ENCODE measurements at regions not wholly inside any gene's neighbourhood (a gene's known extent, or its start where the extent isn't known, plus 50 kb on each side); places are given as distances from the start of the nearest gene placed in this dataset.

DNA sequence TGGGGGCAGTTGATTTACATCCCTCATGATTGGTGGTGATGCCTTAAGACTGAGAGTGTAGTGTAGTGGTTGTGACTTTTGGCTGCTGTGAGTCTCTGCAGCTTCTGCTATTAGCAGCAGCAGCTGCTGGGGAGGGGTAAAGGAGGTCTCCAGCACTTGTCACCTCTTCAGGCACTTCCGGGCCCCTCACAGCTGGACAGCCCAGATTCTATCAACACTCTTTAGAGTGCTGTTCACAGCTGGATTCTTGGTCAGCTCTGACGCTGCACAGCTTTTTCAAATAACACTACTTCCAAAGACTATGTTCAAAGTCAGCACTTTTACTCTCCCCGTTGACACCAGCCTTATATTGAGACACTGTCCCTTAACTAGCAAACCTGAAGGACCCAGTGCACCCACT, 396.0 kb downstream of the MEIS1 start:
- ATAC-seq (no peak), DNase-seq (ENCODE audit: missing footprints) (peak; percentile 50)
- intact Hi-C loops (cut with DNase I), result no loop called here

GRCh38 chr2:66832646-66833435, 397.9 kb downstream of the MEIS1 start:
- no peak for ATAC-seq
- intact Hi-C loops (cut with DNase I), result no loop called here

GRCh38 chr2:66834859-66835258, 399.9 kb downstream of the MEIS1 start:
- DNase-seq (ENCODE audit: missing footprints) (no peak), ATAC-seq (no peak)
- intact Hi-C loops (cut with DNase I), result no loop called here

More at GRCh38 chr2:66832646-66833435, 397.9 kb downstream of the MEIS1 start:
- DNase-seq (ENCODE audit: missing footprints), result no peak

DNA sequence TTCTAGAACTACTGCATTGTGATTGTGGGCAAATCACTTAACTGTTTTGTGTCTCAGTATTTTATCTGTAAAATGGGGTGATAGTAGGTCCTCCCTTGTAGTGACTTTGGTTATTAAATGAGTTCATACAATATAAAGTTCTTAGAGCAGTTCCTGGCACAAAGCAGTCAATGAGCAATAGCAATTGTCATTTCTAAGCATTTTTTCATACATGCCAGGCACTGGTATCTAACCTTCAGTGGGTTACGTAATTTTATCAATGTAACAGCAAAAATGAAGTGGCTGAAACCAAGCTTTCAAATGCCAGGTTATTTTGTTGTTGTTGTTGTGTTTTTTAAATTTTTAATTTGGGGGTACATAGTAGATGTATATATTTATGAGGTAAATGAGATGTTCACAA, 401.9 kb downstream of the MEIS1 start:
- no peak for ATAC-seq

DNA sequence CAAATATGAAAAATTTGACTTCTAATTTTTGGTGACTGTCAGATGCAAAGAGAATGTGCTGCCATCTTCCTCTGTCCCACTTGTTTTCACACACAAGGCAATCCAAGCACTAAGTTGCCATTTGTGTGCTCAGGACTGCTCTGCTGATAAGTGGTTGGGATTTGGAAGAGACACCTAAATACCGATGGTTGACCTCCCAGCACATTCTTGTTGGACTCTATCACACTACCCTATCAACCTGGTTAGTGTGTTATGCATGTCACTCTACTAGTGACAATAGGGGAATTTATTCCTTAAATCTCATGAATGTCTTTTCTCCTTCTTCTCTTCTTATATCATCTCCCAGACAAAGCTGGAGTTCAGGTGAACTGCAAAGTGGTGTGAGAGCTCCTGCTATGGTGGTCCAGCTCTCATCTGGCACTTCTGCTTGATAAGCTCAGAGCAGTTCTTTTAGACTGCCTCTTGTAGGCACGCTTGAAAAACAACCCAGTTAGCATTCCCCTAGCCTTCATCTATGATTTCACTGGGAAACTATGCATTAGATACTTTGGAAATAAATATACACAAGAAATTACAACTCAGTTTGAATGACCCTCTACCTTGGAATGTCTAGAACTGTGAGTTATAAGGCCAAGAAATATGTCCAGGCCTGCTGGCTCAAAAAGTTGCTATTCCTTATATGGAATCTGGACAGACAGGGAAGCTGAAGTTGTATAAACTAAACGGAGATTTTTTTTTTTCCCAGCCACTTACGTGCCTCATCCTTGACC, 404.8 kb downstream of the MEIS1 start:
- ATAC-seq (no peak), DNase-seq (ENCODE audit: missing footprints) (no peak)
- intact Hi-C loops (cut with DNase I), result no loop called here

More for the DNA sequence above, 401.9 kb downstream of the MEIS1 start:
- DNase-seq (ENCODE audit: missing footprints), result no peak
- intact Hi-C loops (cut with DNase I), result no loop called here

GRCh38 chr2:66840321-66841002, 405.5 kb downstream of the MEIS1 start:
- intact Hi-C loops (cut with DNase I), result no loop called here
- DNase-seq (ENCODE audit: missing footprints) (no peak), ATAC-seq (no peak)

DNA sequence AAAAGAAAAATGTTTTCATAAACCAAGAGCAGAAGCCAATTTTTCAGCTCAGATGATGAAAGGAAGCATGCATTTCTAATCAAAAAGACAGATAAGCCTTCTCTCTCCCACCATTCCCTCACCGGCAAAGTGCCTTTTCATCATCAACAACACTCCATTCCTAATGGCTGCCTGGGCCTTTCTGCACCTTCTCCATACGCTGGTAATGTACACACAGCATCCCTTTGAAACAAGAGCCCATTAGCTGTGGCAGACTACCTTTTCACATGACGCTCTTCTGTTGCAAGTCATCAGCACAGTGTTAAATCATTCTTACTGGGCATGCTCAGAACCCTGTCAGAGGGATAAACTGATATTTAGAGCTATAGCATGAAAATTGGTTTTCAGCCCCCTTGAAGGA, 408.9 kb downstream of the MEIS1 start:
- no peak for DNase-seq (ENCODE audit: missing footprints)
- intact Hi-C loops (cut with DNase I), result no loop called here
- no peak for ATAC-seq

DNA sequence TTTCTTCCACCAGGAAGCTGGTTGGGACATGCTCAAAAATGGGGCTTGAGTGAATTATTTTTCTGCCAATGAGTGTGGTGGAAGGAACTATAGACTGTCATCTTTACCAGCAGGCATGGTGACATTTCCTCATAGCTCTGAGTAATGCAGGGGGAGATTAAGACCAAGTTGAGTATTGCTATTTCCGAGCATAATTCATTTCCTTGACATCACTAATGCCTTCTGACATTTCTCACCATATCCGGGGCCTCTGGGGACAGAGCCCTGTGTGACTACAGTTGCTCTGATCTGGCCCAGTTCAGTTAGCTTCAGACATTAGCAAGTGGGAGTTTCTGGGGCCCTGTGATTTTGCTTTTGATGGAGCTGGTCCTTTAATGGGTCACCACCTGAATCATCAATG, 410.4 kb downstream of the MEIS1 start:
- no peak for DNase-seq (ENCODE audit: missing footprints)
- intact Hi-C loops (cut with DNase I), result loop anchor here (5.0 kb wide), 1 partner anchor 408 kb away; the partner anchor contains the start of gene MEIS1
- no peak for ATAC-seq

- intact Hi-C loops (cut with DNase I), result loop anchor here (5.0 kb wide), 1 partner anchor 410 kb away; the partner anchor contains the start of gene MEIS1
- ATAC-seq, result no peak
- no peak for DNase-seq (ENCODE audit: missing footprints)
Observed at GRCh38 chr2:66846887-66847286, 412.0 kb downstream of the MEIS1 start.

DNA sequence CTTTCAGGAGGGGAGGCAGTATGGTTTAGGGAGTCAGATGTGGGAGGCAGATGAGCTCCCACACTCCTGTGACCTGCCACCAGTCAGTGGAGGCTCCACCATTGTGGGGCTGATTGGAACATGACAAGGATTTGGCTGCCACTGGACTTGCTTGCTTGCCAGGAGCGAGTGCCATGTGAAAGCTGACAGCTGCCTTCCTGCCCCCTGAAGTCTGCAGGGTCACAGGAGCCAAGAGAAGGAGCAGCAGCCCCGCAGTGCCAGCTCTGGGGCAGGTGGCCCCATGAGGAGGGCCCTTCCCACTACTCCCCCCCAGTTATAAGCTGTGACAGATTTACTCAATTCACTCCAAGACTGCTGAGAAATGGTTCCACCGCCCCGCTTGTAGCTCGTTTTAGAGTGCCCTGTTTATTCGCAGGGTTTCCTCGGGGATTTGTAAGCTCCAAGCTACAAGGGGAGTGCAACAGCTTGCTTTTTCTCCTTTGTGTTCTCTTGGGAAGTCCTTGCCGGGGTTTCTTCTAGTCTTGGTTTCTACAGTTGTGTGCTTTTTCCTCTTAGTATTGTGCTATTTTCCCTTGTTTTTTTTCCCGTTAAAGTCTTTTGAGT, 414.3 kb downstream of the MEIS1 start:
- peak; percentile 72 for DNase-seq (ENCODE audit: missing footprints)
- peak; percentile 90 for ATAC-seq
- intact Hi-C loops (cut with DNase I), result loop anchor here (5.0 kb wide), 1 partner anchor 412 kb away; the partner anchor contains the start of gene MEIS1

- peak; percentile 84 for ATAC-seq
Observed at GRCh38 chr2:66850376-66850775, 415.5 kb downstream of the MEIS1 start.

GRCh38 chr2:66851449-66851872, 416.5 kb downstream of the MEIS1 start:
- no peak for ATAC-seq
- no peak for DNase-seq (ENCODE audit: missing footprints)
- intact Hi-C loops (cut with DNase I), result no loop called here

More at GRCh38 chr2:66850376-66850775, 415.5 kb downstream of the MEIS1 start:
- intact Hi-C loops (cut with DNase I), result no loop called here
- peak; percentile 48 for DNase-seq (ENCODE audit: missing footprints)

- DNase-seq (ENCODE audit: missing footprints) (no peak), ATAC-seq (no peak)
- intact Hi-C loops (cut with DNase I), result no loop called here
Observed at GRCh38 chr2:66852953-66853352, 418.0 kb downstream of the MEIS1 start.

DNA sequence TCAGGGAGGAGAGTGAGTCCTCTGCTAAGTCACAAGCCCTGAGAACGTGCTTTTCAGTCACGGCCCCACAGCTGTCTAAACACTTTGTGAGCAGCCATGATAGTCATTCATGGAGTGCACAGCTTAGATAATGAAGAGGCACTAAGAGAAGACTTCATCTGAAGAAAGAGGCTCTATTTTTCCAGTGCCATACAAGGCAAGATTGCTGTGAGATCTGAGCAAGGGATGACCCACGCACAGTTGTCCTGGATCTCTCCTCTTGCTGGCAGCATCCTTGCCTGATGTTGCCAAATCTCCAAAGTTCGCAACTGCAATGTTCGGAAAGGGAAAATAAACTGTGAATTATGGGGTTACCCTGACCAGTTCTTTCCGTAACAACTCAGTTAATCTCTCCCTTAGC, 418.7 kb downstream of the MEIS1 start:
- intact Hi-C loops (cut with DNase I), result no loop called here
- DNase-seq (ENCODE audit: missing footprints) (no peak), ATAC-seq (no peak)

- no peak for DNase-seq (ENCODE audit: missing footprints)
- intact Hi-C loops (cut with DNase I), result no loop called here
- no peak for ATAC-seq
Observed at GRCh38 chr2:66854298-66854697, 419.4 kb downstream of the MEIS1 start.

DNA sequence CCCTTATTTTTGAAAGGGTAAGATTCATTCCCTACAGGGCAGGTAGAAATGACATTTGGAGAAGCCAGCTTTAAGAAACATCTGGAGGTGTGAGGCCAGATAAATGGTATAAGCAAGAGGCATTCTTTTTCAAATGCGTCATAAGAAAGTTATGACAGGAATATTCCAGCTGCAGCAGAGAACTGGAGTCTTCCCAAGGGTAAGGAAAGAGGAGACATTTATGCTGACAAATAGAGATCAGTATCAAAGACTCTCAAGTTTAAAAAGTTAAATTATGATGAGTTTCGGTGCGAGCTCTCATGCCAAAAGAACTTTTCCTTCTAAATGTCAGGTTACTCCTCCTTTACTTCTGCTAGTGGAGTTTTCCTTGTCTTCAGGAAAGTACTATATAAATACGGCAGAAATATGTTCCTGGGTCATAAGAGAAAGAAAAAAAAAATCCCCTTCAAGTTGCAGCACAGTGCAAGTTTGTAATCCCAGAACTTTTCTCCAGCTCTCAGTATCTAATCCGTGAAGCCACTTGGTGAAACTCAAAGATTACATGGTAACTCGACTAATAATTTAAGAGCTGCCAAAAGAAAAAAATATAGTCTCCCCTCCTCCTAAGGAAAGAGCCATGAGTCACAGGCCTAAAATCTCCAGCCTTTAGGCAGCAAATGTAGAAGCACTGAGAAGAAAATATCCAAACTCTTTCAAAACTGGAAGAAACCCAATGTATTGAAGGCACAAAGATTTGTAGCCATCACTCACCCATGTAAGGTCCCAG, 428.1 kb downstream of the MEIS1 start:
- ATAC-seq, result no peak
- intact Hi-C loops (cut with DNase I), result no loop called here

DNA sequence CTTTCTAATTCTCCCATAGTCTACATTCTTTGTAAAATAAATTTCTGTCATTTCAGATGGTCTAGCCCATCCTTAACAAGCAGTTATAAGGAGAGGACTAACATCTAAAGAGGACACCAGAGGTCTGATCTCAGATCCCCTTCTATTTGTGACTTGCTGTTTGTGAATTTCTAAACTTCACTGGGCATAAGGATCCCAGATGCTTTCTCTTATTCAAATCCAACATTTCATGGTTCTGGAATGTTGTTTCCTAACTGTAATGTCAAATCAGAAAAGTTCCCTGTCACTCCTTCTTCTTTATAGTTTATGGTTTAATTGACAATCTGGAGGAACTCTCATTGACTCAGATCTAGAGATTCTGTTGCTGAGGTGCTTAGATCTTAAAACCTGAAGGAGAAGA, 430.2 kb downstream of the MEIS1 start:
- ATAC-seq (no peak), DNase-seq (ENCODE audit: missing footprints) (no peak)
- intact Hi-C loops (cut with DNase I), result no loop called here

More for the DNA sequence above, 428.1 kb downstream of the MEIS1 start:
- no peak for DNase-seq (ENCODE audit: missing footprints)

DNA sequence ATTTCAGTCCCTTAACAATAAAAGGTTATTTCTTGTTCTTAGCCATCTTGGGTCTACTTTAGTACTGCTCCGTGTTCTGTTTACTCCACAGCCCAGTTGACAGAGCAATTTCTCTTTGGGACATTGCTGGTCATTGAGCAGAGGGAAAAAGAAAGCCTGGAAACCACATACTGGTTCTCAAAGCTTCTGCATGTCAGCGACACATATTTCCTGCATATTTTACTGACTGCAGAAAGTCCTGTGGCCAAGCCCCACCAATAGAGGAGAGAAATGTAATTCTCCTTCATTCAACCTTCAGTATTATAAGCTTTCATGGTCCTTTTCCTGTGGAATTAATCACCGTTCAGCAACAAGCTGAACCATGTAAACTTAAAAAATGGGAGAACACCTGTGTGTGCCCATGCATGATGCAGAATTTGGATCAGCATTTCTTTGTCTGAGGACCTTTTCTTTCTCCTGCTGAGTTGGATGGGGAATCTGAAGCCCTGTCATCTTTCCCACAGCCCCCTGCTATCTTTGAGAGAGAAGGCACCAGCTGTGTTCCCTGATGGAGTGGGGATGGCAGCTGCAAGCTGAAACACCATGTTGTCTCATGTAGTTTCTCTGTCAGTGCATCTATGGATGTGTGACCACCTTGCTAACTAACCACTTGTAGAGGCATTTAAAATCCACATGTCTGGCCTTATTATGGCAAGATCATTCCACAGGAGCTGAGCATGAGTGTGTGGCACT, 431.6 kb downstream of the MEIS1 start:
- intact Hi-C loops (cut with DNase I), result no loop called here
- no peak for DNase-seq (ENCODE audit: missing footprints)
- ATAC-seq, result no peak
